Astrocyte (in vitro differentiated cells and primary cell): ENCODE measurements at regions not wholly inside any gene's neighbourhood (a gene's known extent, or its start where the extent isn't known, plus 50 kb on each side); places are given as distances from the start of the nearest gene placed in this dataset.

ENCODE experiments used
- DNase-seq: peaks from one replicate; pipeline ENCODE4 v3.0.0-alpha.2; 2010; ENCODE audit warnings: low read depth
- FAIRE-seq: peaks from 2 replicates; lab custom pipeline; 2011; peaks lifted over from hg19 to GRCh38; lab: Jason Lieb, UNC
- H2AFZ ChIP-seq: 2 replicates; pipeline ENCODE4 v1.6.0; 2012; ENCODE audit warnings: low read depth, low read length, inconsistent platforms
- H3K27ac ChIP-seq: 2 replicates; pipeline ENCODE4 v1.5.1; 2011; ENCODE audit warnings: low read depth, low read length, inconsistent platforms
- H3K27me3 ChIP-seq: 2 replicates; pipeline ENCODE4 v1.6.0; 2011; ENCODE audit warnings: low read length, inconsistent platforms; ENCODE audit not compliant: insufficient read depth
- H3K36me3 ChIP-seq: 2 replicates; pipeline ENCODE4 v1.5.1; 2011; ENCODE audit warnings: low read length, inconsistent platforms; ENCODE audit not compliant: insufficient read depth
- H3K4me1 ChIP-seq: 2 replicates; pipeline ENCODE4 v1.5.1; 2011; ENCODE audit warnings: low read length, inconsistent platforms; ENCODE audit not compliant: insufficient read depth
- H3K4me2 ChIP-seq: 2 replicates; pipeline ENCODE4 v1.6.0; 2012; ENCODE audit warnings: low read length, inconsistent platforms
- H3K4me3 ChIP-seq: 2 replicates; pipeline ENCODE4 v1.5.1; 2011; ENCODE audit warnings: low read depth, mild to moderate bottlenecking, low read length, inconsistent platforms; ENCODE audit not compliant: insufficient read depth
- H3K79me2 ChIP-seq: 2 replicates; pipeline ENCODE4 v1.6.0; 2012; ENCODE audit warnings: mild to moderate bottlenecking, low read length, inconsistent platforms; ENCODE audit not compliant: insufficient read depth
- H3K9ac ChIP-seq: 2 replicates; pipeline ENCODE4 v1.6.0; 2012; ENCODE audit warnings: mild to moderate bottlenecking, low read length, inconsistent platforms
- H3K9me3 ChIP-seq: 2 replicates; pipeline ENCODE4 v1.5.1; 2012; ENCODE audit warnings: low read depth, mild to moderate bottlenecking, low read length, inconsistent platforms; ENCODE audit not compliant: insufficient read depth
- H4K20me1 ChIP-seq: 2 replicates; pipeline ENCODE4 v1.6.0; 2012; ENCODE audit warnings: low read length, inconsistent platforms; ENCODE audit not compliant: insufficient read depth
- H3K27ac Mint-ChIP-seq: one replicate; pipeline ENCODE4 v1.8.0; 2021; ENCODE audit warnings: mild to moderate bottlenecking, mixed read lengths; ENCODE audit not compliant: unreplicated experiment
- H3K27me3 Mint-ChIP-seq: one replicate; pipeline ENCODE4 v1.8.0; 2021; ENCODE audit warnings: low read depth, mixed read lengths; ENCODE audit not compliant: unreplicated experiment
- H3K36me3 Mint-ChIP-seq: one replicate; pipeline ENCODE4 v1.8.0; 2021; ENCODE audit warnings: low read depth, mixed read lengths; ENCODE audit not compliant: unreplicated experiment
- H3K4me1 Mint-ChIP-seq: one replicate; pipeline ENCODE4 v1.8.0; 2021; ENCODE audit warnings: low read depth, mixed read lengths; ENCODE audit not compliant: unreplicated experiment
- H3K4me3 Mint-ChIP-seq: one replicate; pipeline ENCODE4 v1.8.0; 2021; ENCODE audit warnings: mild to moderate bottlenecking, moderate library complexity, mixed read lengths; ENCODE audit not compliant: unreplicated experiment
- H3K9me3 Mint-ChIP-seq: one replicate; pipeline ENCODE4 v1.8.0; 2021; ENCODE audit warnings: mild to moderate bottlenecking, mixed read lengths; ENCODE audit not compliant: unreplicated experiment
- EZH2 ChIP-seq: IDR thresholded peaks from 2 replicates; pipeline ENCODE4 v1.6.1; 2012; ENCODE audit warnings: mild to moderate bottlenecking, low read length, inconsistent platforms; ENCODE audit not compliant: insufficient read depth
- TF ChIP-seq, protein P1 (sequence below): IDR thresholded peaks from 2 replicates; pipeline ENCODE4 v1.5.1; 2011; ENCODE audit warnings: low read depth, mild to moderate bottlenecking, inconsistent platforms, low read length, moderate library complexity; ENCODE audit not compliant: insufficient read depth

DNA sequence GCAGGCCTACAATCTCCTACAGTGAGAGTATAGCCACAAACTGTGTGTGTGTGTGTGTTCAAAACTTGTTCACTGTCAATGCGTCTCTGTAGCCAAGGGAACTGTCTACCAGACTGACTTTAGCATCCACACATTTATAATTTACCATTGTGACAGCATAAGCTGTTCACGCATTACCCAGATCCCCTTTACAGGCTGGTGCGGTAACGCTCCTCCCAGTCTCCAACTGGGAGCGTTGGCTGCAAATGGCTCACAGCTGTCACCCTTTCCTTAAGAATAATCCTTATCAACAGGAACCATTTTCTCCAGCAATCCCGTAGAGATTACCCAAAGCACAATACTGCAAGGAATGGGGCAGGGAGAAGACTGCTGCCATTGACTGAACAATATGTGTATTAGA lies 199.5 kb downstream of the GPAM start:
- Histone ChIP-seq H3K36me3 (no peaks in the 10 kb centered on the region), H3K9me3 (no peaks in the 10 kb centered on the region), H2AFZ (no peak overlapping the region), H3K9ac (no peak overlapping the region), H3K79me2 (no peaks in the 10 kb centered on the region), H3K4me3 (no peak overlapping the region), H3K27ac (no peak overlapping the region), H3K4me2 (no peak overlapping the region), H3K27me3 (no peaks in the 10 kb centered on the region), H3K4me1 (no peaks in the 10 kb centered on the region), H4K20me1 (no peaks in the 10 kb centered on the region)
- Mint-ChIP-seq H3K9me3 (no peaks in the 10 kb centered on the region), H3K27me3 (peaks cover 13% of the 10 kb centered on the region), H3K4me1 (peaks cover 4% of the 10 kb centered on the region), H3K4me3 (no peak overlapping the region), H3K36me3 (no peaks in the 10 kb centered on the region), H3K27ac (no peak overlapping the region)
- DNase-seq = no peak
- TF ChIP-seq EZH2 = no peak
- TF ChIP-seq, protein P1, sequence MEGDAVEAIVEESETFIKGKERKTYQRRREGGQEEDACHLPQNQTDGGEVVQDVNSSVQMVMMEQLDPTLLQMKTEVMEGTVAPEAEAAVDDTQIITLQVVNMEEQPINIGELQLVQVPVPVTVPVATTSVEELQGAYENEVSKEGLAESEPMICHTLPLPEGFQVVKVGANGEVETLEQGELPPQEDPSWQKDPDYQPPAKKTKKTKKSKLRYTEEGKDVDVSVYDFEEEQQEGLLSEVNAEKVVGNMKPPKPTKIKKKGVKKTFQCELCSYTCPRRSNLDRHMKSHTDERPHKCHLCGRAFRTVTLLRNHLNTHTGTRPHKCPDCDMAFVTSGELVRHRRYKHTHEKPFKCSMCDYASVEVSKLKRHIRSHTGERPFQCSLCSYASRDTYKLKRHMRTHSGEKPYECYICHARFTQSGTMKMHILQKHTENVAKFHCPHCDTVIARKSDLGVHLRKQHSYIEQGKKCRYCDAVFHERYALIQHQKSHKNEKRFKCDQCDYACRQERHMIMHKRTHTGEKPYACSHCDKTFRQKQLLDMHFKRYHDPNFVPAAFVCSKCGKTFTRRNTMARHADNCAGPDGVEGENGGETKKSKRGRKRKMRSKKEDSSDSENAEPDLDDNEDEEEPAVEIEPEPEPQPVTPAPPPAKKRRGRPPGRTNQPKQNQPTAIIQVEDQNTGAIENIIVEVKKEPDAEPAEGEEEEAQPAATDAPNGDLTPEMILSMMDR = no peak
- no peak for FAIRE-seq

DNA sequence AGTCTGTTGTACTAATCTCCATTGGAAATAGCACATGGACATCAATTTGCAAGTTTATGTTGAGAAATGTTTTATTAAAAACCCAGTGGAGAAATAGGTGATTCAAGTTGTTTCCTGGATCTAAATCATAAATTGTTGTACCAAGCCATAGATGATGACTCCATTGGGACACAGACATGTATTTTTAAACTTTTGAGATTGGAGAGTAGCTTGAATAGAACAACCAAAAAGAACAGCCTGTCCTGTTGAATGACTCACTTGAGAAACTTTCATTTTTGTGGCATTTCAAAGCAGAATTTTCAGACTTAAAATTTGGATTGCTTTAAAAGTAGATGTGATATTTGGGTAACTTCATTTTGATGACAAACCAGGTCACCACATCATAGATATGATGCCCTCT lies 197.5 kb downstream of the GPAM start:
- DNase-seq (no peak), FAIRE-seq (no peak)
- Histone ChIP-seq H3K27ac (no peak overlapping the region), H3K4me2 (no peak overlapping the region), H4K20me1 (no peaks in the 10 kb centered on the region), H3K36me3 (no peaks in the 10 kb centered on the region), H3K9me3 (no peaks in the 10 kb centered on the region), H3K79me2 (no peaks in the 10 kb centered on the region), H3K4me3 (no peak overlapping the region), H3K9ac (no peak overlapping the region), H3K4me1 (no peaks in the 10 kb centered on the region), H2AFZ (no peak overlapping the region), H3K27me3 (no peaks in the 10 kb centered on the region)
- Mint-ChIP-seq H3K9me3 (no peaks in the 10 kb centered on the region), H3K4me3 (no peak overlapping the region), H3K27me3 (peaks cover 28% of the 10 kb centered on the region), H3K27ac (no peak overlapping the region), H3K4me1 (peaks cover 4% of the 10 kb centered on the region), H3K36me3 (peaks cover 2% of the 10 kb centered on the region)
- no peak for TF ChIP-seq EZH2
- TF ChIP-seq, protein P1 = no peak

DNA sequence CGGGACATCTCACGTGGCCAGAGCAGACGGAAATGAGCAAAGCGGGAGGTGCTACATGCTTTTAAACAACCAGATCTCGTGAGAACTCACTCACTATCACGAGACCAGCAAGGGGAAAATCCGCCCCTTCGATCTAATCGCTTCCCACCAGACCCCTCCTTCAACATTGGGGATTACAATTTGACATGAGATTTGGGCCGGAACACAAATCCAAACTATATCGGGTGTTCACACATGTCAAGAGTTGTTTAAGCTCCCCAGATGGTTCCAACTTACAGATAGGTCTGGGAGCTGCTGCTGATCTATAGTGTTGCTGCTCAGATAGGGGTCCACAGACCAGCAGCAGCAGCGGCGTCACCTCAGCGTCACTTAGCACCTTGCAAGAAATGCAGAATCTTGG lies 194.9 kb downstream of the GPAM start:
- Mint-ChIP-seq H3K9me3 (no peaks in the 10 kb centered on the region), H3K27me3 (peaks cover 29% of the 10 kb centered on the region), H3K4me3 (no peak overlapping the region), H3K27ac (no peak overlapping the region), H3K4me1 (peaks cover 4% of the 10 kb centered on the region), H3K36me3 (peaks cover 2% of the 10 kb centered on the region)
- Histone ChIP-seq H3K4me2 (no peak overlapping the region), H3K9ac (no peak overlapping the region), H3K27me3 (no peaks in the 10 kb centered on the region), H3K4me3 (no peak overlapping the region), H2AFZ (no peak overlapping the region), H4K20me1 (no peaks in the 10 kb centered on the region), H3K27ac (no peak overlapping the region), H3K9me3 (no peaks in the 10 kb centered on the region), H3K4me1 (no peaks in the 10 kb centered on the region), H3K36me3 (no peaks in the 10 kb centered on the region), H3K79me2 (no peaks in the 10 kb centered on the region)
- no peak for TF ChIP-seq EZH2
- TF ChIP-seq, protein P1 = no peak
- DNase-seq = no peak
- no peak for FAIRE-seq
